HepG2 (cell line): ENCODE measurements at regions not wholly inside any gene's neighbourhood (a gene's known extent, or its start where the extent isn't known, plus 50 kb on each side); places are given as distances from the start of the nearest gene placed in this dataset.

Experiments
- ATAC-seq: fragments of 200-7000 bp; cut with Tn5 transposase; 3 replicates; pipeline ENCODE4 v1.9.1; 2020; ENCODE audit warnings: mild to moderate bottlenecking, moderate library complexity
- BruUV-seq: library from RNA; stranded (reverse); fragments of 400-500 nt; replicated peaks from 2 replicates; lab custom pipeline; 2021; lab: Mats Ljungman, UMichigan
- CTCF ChIA-PET: fragments of 300-600 bp; formaldehyde crosslinking; extraction: SDS; loops from one replicate; lab custom pipeline; 2021; ENCODE audit warnings: low total read pairs, inconsistent platforms, low intra/inter-chr PET ratio; lab: Yijun Ruan, JAX
- POLR2A ChIA-PET: fragments of 350-600 bp; sonication (Branson Sonifier 250); formaldehyde crosslinking; loops from one replicate; lab custom pipeline; 2020; ENCODE audit warnings: antibody characterized with exemption, inconsistent platforms; lab: Yijun Ruan, JAX
- DNase-seq: peaks from one replicate; pipeline ENCODE4 v3.0.0-alpha.2; 2015; ENCODE audit warnings: low spot score
- FAIRE-seq: peaks from 3 replicates; lab custom pipeline; 2011; peaks lifted over from hg19 to GRCh38; lab: Jason Lieb, UNC
- H2AFZ ChIP-seq: one replicate; pipeline ENCODE4 v1.6.1; 2011; ENCODE audit warnings: low read length, inconsistent platforms
- H3K27ac ChIP-seq: fragments of 300-600 bp; 3 replicates; pipeline ENCODE4 v1.8.0; 2011; ENCODE audit warnings: mixed run types, mild to moderate bottlenecking, mixed read lengths, low read length, inconsistent platforms; ENCODE audit not compliant: insufficient read depth; ENCODE audit errors: extremely low read length
- H3K27me3 ChIP-seq, 2 experiments: fragments of 200-600 bp in 1 of 2; 2 replicates in 1 of 2; 3 replicates in 1 of 2; pipeline versions ENCODE4 v1.6.0 to v1.8.0; 2011; ENCODE audit warnings: low read length in 2 of 2, mild to moderate bottlenecking in 2 of 2, moderate library complexity in 2 of 2, inconsistent platforms in 1 of 2; ENCODE audit not compliant: insufficient read depth in 2 of 2, control insufficient read depth in 1 of 2
- H3K36me3 ChIP-seq, 2 experiments: fragments of 200-600 bp in 1 of 2; replicated peaks in 1 of 2; 2 replicates in 1 of 2; 3 replicates in 1 of 2; pipeline versions ENCODE4 v1.5.1 to v1.8.0; 2011; ENCODE audit warnings: low read length in 2 of 2, inconsistent platforms in 1 of 2; ENCODE audit not compliant: insufficient read depth in 2 of 2, control insufficient read depth in 1 of 2
- H3K4me1 ChIP-seq: 2 replicates; pipeline ENCODE4 v1.5.1; 2012; ENCODE audit warnings: low read length, inconsistent platforms; ENCODE audit not compliant: insufficient read depth
- H3K4me2 ChIP-seq: 2 replicates; pipeline ENCODE4 v1.6.0; 2011; ENCODE audit warnings: low read depth, low read length, inconsistent platforms
- H3K4me3 ChIP-seq, 3 experiments: fragments of 200-600 bp in 1 of 3; sonication (generic), shearing (Covaris generic) in 1 of 3; replicated peaks in 1 of 3; 2 replicates each; pipeline ENCODE4 v1.5.1; 2011 to 2016; ENCODE audit warnings: low read length in 3 of 3, inconsistent platforms in 2 of 3, low read depth in 2 of 3, mild to moderate bottlenecking in 2 of 3, control low read depth in 1 of 3, mixed read lengths in 1 of 3; ENCODE audit not compliant: insufficient read depth in 1 of 3
- H3K79me2 ChIP-seq: one replicate; pipeline ENCODE4 v1.6.1; 2011; ENCODE audit warnings: low read length, inconsistent platforms; ENCODE audit not compliant: insufficient read depth
- H3K9ac ChIP-seq: 2 replicates; pipeline ENCODE4 v1.6.0; 2011; ENCODE audit warnings: mild to moderate bottlenecking, low read depth, low read length, inconsistent platforms; ENCODE audit not compliant: insufficient read depth
- H3K9me3 ChIP-seq: 2 replicates; pipeline ENCODE4 v1.5.1; 2012; ENCODE audit warnings: mild to moderate bottlenecking, low read length
- H4K20me1 ChIP-seq: 2 replicates; pipeline ENCODE4 v1.6.0; 2011; ENCODE audit warnings: inconsistent platforms, mild to moderate bottlenecking, low read length, moderate library complexity; ENCODE audit not compliant: insufficient read depth
- HIVEP1 ChIP-seq: sonication (generic); formaldehyde crosslinking; IDR thresholded peaks from 2 replicates; pipeline ENCODE4 v1.4.0; 2020; ENCODE audit warnings: mild to moderate bottlenecking, missing genetic modification reagents
- NONO ChIP-seq, 2 experiments: fragments of 450-650 bp in 1 of 2; sonication (generic) in 1 of 2; formaldehyde crosslinking in 1 of 2; IDR thresholded peaks in 1 of 2; conservative IDR thresholded peaks in 1 of 2; 2 replicates each; pipeline versions ENCODE4 v1.6.1 to v1.8.0; 2017 to 2022; ENCODE audit warnings: mild to moderate bottlenecking in 1 of 2, missing genetic modification reagents in 1 of 2, moderate library complexity in 1 of 2
- PAF1 ChIP-seq: IDR thresholded peaks from 2 replicates; pipeline ENCODE4 v1.6.1; 2016; ENCODE audit warnings: missing genetic modification reagents, missing compliant biosample characterization
- TIGD3 ChIP-seq: sonication (generic); formaldehyde crosslinking; IDR thresholded peaks from 2 replicates; pipeline ENCODE4 v1.5.1; 2020; ENCODE audit warnings: mild to moderate bottlenecking, missing genetic modification reagents, borderline replicate concordance
- ZBTB33 ChIP-seq: sonication (generic); formaldehyde crosslinking; IDR thresholded peaks from 2 replicates; pipeline ENCODE4 v1.4.0; 2020; ENCODE audit warnings: missing genetic modification reagents
- ZBTB38 ChIP-seq: sonication (generic); formaldehyde crosslinking; IDR thresholded peaks from 2 replicates; pipeline ENCODE4 v1.5.1; 2020; ENCODE audit warnings: mild to moderate bottlenecking, missing genetic modification reagents
- ZBTB7B ChIP-seq: sonication (generic); formaldehyde crosslinking; IDR thresholded peaks from 2 replicates; pipeline ENCODE4 v1.4.0; 2020; ENCODE audit warnings: missing genetic modification reagents
- ZEB1 ChIP-seq: IDR thresholded peaks from 2 replicates; pipeline ENCODE4 v1.6.1; 2012; ENCODE audit warnings: mild to moderate bottlenecking, low read depth, inconsistent platforms; ENCODE audit not compliant: insufficient replicate concordance
- WGBS: methylation state at CpG from one replicate; pipeline ENCODE4 v1.1.6; 2017; ENCODE audit warnings: low lambda C conversion rate; 5-methylcytosine and 5-hydroxymethylcytosine counted together
- in situ Hi-C: cut with HindIII; loops from 2 replicates; pipeline ENCODE4 v1.10.0; 2017; ENCODE audit warnings: low pct_unique_long_range_greater_than_20kb; ENCODE audit not compliant: extremely low pct_ligation_motif_present
- intact Hi-C: fragments of 100-400 bp; cut with micrococcal nuclease; formaldehyde crosslinking; loops from one replicate; pipeline ENCODE4 v1.10.0; 2022; ENCODE audit not compliant: unreplicated experiment

- no peaks in the 10 kb centered on the region for H4K20me1 ChIP-seq
- no peak overlapping the region for H3K27ac ChIP-seq
- H3K79me2 ChIP-seq, result no peaks in the 10 kb centered on the region
- no peak overlapping the region for H3K9ac ChIP-seq
- no peak for FAIRE-seq
- no peaks in the 10 kb centered on the region for H3K36me3 ChIP-seq
- peaks cover 0 to 23% of the 10 kb centered on the region in 2 experiments; a peak in 1 of 5 replicates for H3K27me3 ChIP-seq
- H2AFZ ChIP-seq, result no peak overlapping the region
- no peak overlapping the region for H3K4me2 ChIP-seq
- in situ Hi-C loops, result no loop called here
- no peak for ATAC-seq
- H3K9me3 ChIP-seq, result no peaks in the 10 kb centered on the region
- TF ChIP-seq PAF1, result no peak
- TF ChIP-seq TIGD3 (CRISPR knock-in tag), result no peak
- TF ChIP-seq HIVEP1 (CRISPR knock-in tag), result no peak
- no peak for TF ChIP-seq ZEB1
- no peak for TF ChIP-seq ZBTB7B
- no peak for TF ChIP-seq ZBTB38
- TF ChIP-seq ZBTB33, result no peak
- no peak for TF ChIP-seq NONO (IDR thresholded peaks at IDR 0.05)
- TF ChIP-seq NONO (CRISPR knock-in tag; conservative IDR thresholded peaks at IDR 0.05), result no peak
- H3K4me3 ChIP-seq, result no peak overlapping the region
- DNase-seq, result no peak
- no TSS peak for BruUV-seq
- POLR2A ChIA-PET, result no interaction called here
- H3K4me1 ChIP-seq, result no peaks in the 10 kb centered on the region
- CTCF ChIA-PET, result no interaction called here
- intact Hi-C loops, result no loop called here
- WGBS, result 0% methylated on average over 2 of the region's 2 CpGs
Observed at GRCh38 chr9:32704343-32704742, 68.9 kb upstream of the TAF1L start.
